Prostate gland (tissue), 2 donors: ENCODE measurements at regions not wholly inside any gene's neighbourhood (a gene's known extent, or its start where the extent isn't known, plus 50 kb on each side); places are given as distances from the start of the nearest gene placed in this dataset.
"Not testable (repeated sequence)": the region's sequence is repeated elsewhere in the genome, so short reads cannot be mapped to it uniquely, and the experiment has no call there.

ENCODE experiments used
- DNase-seq: peaks from one replicate; pipeline ENCODE4 v3.0.0-alpha.2; 2019; ENCODE audit warnings: low spot score
- H3K27ac ChIP-seq, 2 donors: fragments of 200-600 bp; sonication (generic); 2 replicates each; pipeline ENCODE4 v1.5.1; 2017 to 2019
- H3K27me3 ChIP-seq: fragments of 200-600 bp; sonication (generic); replicated peaks from 2 replicates; pipeline ENCODE4 v1.5.1; 2019; ENCODE audit not compliant: insufficient read depth
- H3K36me3 ChIP-seq, 2 donors: fragments of 200-600 bp; sonication (generic); 1 replicate in 1 of 2; 2 replicates in 1 of 2; pipeline versions ENCODE4 v1.5.1 to v1.8.1; 2017 to 2019
- H3K4me1 ChIP-seq: fragments of 200-600 bp; sonication (generic); replicated peaks from 2 replicates; pipeline ENCODE4 v1.5.1; 2019
- H3K4me3 ChIP-seq, 2 donors: fragments of 200-600 bp; sonication (generic); 2 replicates each; pipeline ENCODE4 v1.5.1; 2017 to 2019
- H3K9me3 ChIP-seq: fragments of 200-600 bp; sonication (generic); 2 replicates; pipeline ENCODE4 v1.5.1; 2017
- CTCF ChIP-seq, 4 experiments: fragments of 200-600 bp in 2 of 4; fragments of 450-650 bp in 2 of 4; sonication (generic) in 2 of 4; IDR thresholded peaks; 1 replicate in 3 of 4; 2 replicates in 1 of 4; pipeline ENCODE4 v1.5.1; 2016 to 2019; ENCODE audit warnings: antibody characterized with exemption in 4 of 4, mild to moderate bottlenecking in 2 of 4, moderate library complexity in 2 of 4
- POLR2A ChIP-seq: fragments of 450-650 bp; IDR thresholded peaks from one replicate; pipeline ENCODE4 v1.6.1; 2016; ENCODE audit warnings: antibody characterized with exemption, mild to moderate bottlenecking
- POLR2AphosphoS5 ChIP-seq: sonication (generic); formaldehyde crosslinking; IDR thresholded peaks from one replicate; pipeline ENCODE4 v1.6.1; 2017; ENCODE audit warnings: antibody characterized with exemption
- WGBS: methylation state at CpG from one replicate; pipeline ENCODE4 v1.1.5; 2018; 5-methylcytosine and 5-hydroxymethylcytosine counted together
- intact Hi-C: fragments of 100-400 bp; cut with DNase I; formaldehyde crosslinking; loops from one replicate; pipeline ENCODE4 v1.14.2; 2022

GRCh38 chr19:30288911-30289310 is 83.3 kb upstream of the ZNF536 start:
- no peaks in the 10 kb centered on the region for H3K9me3 ChIP-seq
- no peaks in the 10 kb centered on the region for H3K36me3 ChIP-seq
- intact Hi-C loops: no loop called here
- H3K27ac ChIP-seq: no peak overlapping the region
- H3K4me1 ChIP-seq: no peaks in the 10 kb centered on the region
- 75% methylated on average over 3 of the region's 3 CpGs for WGBS
- H3K4me3 ChIP-seq: no peak overlapping the region
- no peak for DNase-seq
- TF ChIP-seq POLR2AphosphoS5 (no peak), CTCF (IDR thresholded peaks at IDR 0.05) (no peak), POLR2A (no peak)
- no peaks in the 10 kb centered on the region for H3K27me3 ChIP-seq

GRCh38 chr19:30289336-30289735 is 82.8 kb upstream of the ZNF536 start:
- Histone ChIP-seq H3K36me3 (no peaks in the 10 kb centered on the region), H3K27ac (no peak overlapping the region), H3K4me1 (no peaks in the 10 kb centered on the region), H3K4me3 (no peak overlapping the region), H3K27me3 (no peaks in the 10 kb centered on the region), H3K9me3 (no peaks in the 10 kb centered on the region)
- 83% methylated on average over 9 of the region's 9 CpGs for WGBS
- intact Hi-C loops: no loop called here
- no peak for DNase-seq
- no peak for TF ChIP-seq CTCF (IDR thresholded peaks at IDR 0.05)
- TF ChIP-seq POLR2AphosphoS5: no peak
- TF ChIP-seq POLR2A: no peak

- H3K4me3 ChIP-seq, H3K9me3 ChIP-seq, H3K4me1 ChIP-seq, DNase-seq, H3K27me3 ChIP-seq, H3K27ac ChIP-seq, intact Hi-C loops, H3K36me3 ChIP-seq: not testable (repeated sequence)
Measured at GRCh38 chr19:30290805-30291204, 81.4 kb upstream of the ZNF536 start.

GRCh38 chr19:30293051-30293785 is 79.0 kb upstream of the ZNF536 start:
- Histone ChIP-seq H3K4me1 (no peaks in the 10 kb centered on the region), H3K36me3 (no peaks in the 10 kb centered on the region), H3K27ac (no peak overlapping the region), H3K9me3 (no peaks in the 10 kb centered on the region), H3K4me3 (no peak overlapping the region), H3K27me3 (no peaks in the 10 kb centered on the region)
- WGBS: 81% methylated on average over 15 of the region's 15 CpGs
- DNase-seq: no peak
- intact Hi-C loops: no loop called here
- TF ChIP-seq CTCF (IDR thresholded peaks at IDR 0.05) (no peak), POLR2A (no peak), POLR2AphosphoS5 (no peak)

GRCh38 chr19:30297969-30298368 is 74.2 kb upstream of the ZNF536 start:
- intact Hi-C loops: no loop called here
- no peak overlapping the region for H3K4me3 ChIP-seq
- no peaks in the 10 kb centered on the region for H3K9me3 ChIP-seq
- H3K27me3 ChIP-seq: no peaks in the 10 kb centered on the region
- no peak overlapping the region for H3K27ac ChIP-seq
- no peak for DNase-seq
- H3K36me3 ChIP-seq: no peaks in the 10 kb centered on the region
- WGBS: 96% methylated on average over 9 of the region's 9 CpGs
- TF ChIP-seq POLR2AphosphoS5 (no peak), POLR2A (no peak), CTCF (IDR thresholded peaks at IDR 0.05) (no peak)
- no peaks in the 10 kb centered on the region for H3K4me1 ChIP-seq
